ENCODE measurements at regions not wholly inside any gene's neighbourhood (a gene's known extent, or its start where the extent isn't known, plus 50 kb on each side); places are given as distances from the start of the nearest gene placed in this dataset.

DNA sequence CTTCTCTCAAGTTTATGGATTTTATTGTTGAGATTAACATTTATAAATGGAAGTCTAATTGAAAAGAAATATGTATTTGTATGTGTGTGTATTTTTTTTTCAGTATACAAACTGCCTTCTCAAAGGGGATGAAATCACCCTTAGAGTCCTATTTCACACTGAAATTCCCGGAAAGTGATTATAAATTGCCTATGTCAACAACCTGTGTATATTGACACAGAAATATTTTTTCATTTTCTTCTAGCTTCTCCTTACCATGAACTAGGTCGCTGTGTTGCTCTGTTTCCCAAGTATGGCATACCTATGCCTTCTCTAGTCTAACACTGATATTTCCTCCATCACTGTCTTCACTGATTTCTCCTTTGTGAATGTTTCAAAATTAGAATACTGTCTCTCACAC, 444.0 kb upstream of the AZI2 start:
- Histone ChIP-seq H3K4me1 (ENCODE audit: control insufficient read depth in 1 of 2, insufficient read depth in 2 of 2, low read length in 2 of 2) (no peaks in the 10 kb centered on the region), H3K4me2 (replicated peaks; ENCODE audit: extremely low read depth, low read length, poor library complexity, severe bottlenecking) (no peak overlapping the region), H3K9me3 (replicated peaks in 1 of 2; ENCODE audit: control insufficient read depth in 1 of 2, insufficient read depth in 1 of 2, low read length in 2 of 2) (peaks cover 0 to 11% of the 10 kb centered on the region in 2 donors), H3K36me3 (replicated peaks in 1 of 2; ENCODE audit: control insufficient read depth in 1 of 2, insufficient read depth in 2 of 2, low read length in 2 of 2) (no peaks in the 10 kb centered on the region), H3K4me3 (replicated peaks in 1 of 3; ENCODE audit: low read depth in 2 of 3, low read length in 3 of 3) (no peak overlapping the region), H3K27ac (ENCODE audit: low read depth in 1 of 2, low read length in 2 of 2) (no peak overlapping the region), H3K27me3 (ENCODE audit: control insufficient read depth in 2 of 2, insufficient read depth in 2 of 2, low read length in 2 of 2) (no peaks in the 10 kb centered on the region), H2AFZ (ENCODE audit: insufficient read depth, low read depth, low read length, poor library complexity, severe bottlenecking) (no peak overlapping the region), H3K79me2 (ENCODE audit: insufficient read depth, low read length) (no peaks in the 10 kb centered on the region), H3K9ac (ENCODE audit: insufficient read depth, low read length, poor library complexity, severe bottlenecking) (no peak overlapping the region), H4K20me1 (ENCODE audit: insufficient read depth, low read length) (no peaks in the 10 kb centered on the region)
- H3K27me3 Mint-ChIP-seq (ENCODE audit: low read depth in 3 of 3) = peaks cover 0 to 2% (median 1%) of the 10 kb centered on the region in 3 donors
- WGBS (ENCODE audit: insufficient coverage) = 33% methylated on average over 1 of the region's 2 CpGs
- H3K4me3 Mint-ChIP-seq = no peak overlapping the region
- H3K4me1 Mint-ChIP-seq = no peaks in the 10 kb centered on the region
- intact Hi-C loops (cut with micrococcal nuclease) = no loop called here
- no peak overlapping the region for H3K27ac Mint-ChIP-seq
- TF ChIP-seq, protein P1, sequence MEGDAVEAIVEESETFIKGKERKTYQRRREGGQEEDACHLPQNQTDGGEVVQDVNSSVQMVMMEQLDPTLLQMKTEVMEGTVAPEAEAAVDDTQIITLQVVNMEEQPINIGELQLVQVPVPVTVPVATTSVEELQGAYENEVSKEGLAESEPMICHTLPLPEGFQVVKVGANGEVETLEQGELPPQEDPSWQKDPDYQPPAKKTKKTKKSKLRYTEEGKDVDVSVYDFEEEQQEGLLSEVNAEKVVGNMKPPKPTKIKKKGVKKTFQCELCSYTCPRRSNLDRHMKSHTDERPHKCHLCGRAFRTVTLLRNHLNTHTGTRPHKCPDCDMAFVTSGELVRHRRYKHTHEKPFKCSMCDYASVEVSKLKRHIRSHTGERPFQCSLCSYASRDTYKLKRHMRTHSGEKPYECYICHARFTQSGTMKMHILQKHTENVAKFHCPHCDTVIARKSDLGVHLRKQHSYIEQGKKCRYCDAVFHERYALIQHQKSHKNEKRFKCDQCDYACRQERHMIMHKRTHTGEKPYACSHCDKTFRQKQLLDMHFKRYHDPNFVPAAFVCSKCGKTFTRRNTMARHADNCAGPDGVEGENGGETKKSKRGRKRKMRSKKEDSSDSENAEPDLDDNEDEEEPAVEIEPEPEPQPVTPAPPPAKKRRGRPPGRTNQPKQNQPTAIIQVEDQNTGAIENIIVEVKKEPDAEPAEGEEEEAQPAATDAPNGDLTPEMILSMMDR (IDR thresholded peaks at IDR 0.05) = no peak
- no peak for DNase-seq
- no peaks in the 10 kb centered on the region for H3K36me3 Mint-ChIP-seq
- peaks cover 0 to 10% (median 4%) of the 10 kb centered on the region in 7 donors for H3K9me3 Mint-ChIP-seq

DNA sequence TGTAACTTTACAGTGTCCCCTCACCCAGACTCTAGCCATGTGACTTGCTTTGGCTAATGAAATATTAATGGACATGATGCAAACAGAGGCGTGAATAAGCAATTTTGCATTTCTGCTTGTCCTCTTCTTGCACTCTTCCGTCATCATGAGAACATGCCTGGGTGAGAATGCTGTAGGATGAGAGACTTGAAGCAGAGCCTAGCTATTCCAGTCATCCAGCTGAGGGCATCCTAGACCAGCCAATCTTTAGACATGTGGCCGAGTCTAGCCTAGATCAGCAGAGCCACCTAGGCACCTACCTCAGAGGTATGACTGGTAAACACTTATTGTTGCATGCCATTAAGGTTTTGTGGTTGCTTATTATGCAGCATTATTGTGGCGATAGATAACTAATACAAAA, 450.5 kb upstream of the AZI2 start:
- WGBS (ENCODE audit: insufficient coverage) = 100% methylated on average over 1 of the region's 4 CpGs
- TF ChIP-seq, protein P1 (IDR thresholded peaks at IDR 0.05) = no peak
- intact Hi-C loops (cut with micrococcal nuclease) = no loop called here

More for the DNA sequence above, 450.5 kb upstream of the AZI2 start:
- no peak overlapping the region for H3K27ac Mint-ChIP-seq
- H3K4me3 ChIP-seq (replicated peaks in 1 of 3; ENCODE audit: low read depth in 2 of 3, low read length in 3 of 3) = no peak overlapping the region
- H3K4me3 Mint-ChIP-seq = no peak overlapping the region
- H3K27ac ChIP-seq (ENCODE audit: low read depth in 1 of 2, low read length in 2 of 2) = no peak overlapping the region
- DNase-seq = no peak
- no peaks in the 10 kb centered on the region for H3K36me3 ChIP-seq (replicated peaks in 1 of 2; ENCODE audit: control insufficient read depth in 1 of 2, insufficient read depth in 2 of 2, low read length in 2 of 2)
- H3K4me1 Mint-ChIP-seq = no peaks in the 10 kb centered on the region
- no peaks in the 10 kb centered on the region for H4K20me1 ChIP-seq (ENCODE audit: insufficient read depth, low read length)
- H3K9me3 ChIP-seq (replicated peaks in 1 of 2; ENCODE audit: control insufficient read depth in 1 of 2, insufficient read depth in 1 of 2, low read length in 2 of 2) = peaks cover 0 to 5% of the 10 kb centered on the region in 2 donors
- no peaks in the 10 kb centered on the region for H3K4me1 ChIP-seq (ENCODE audit: control insufficient read depth in 1 of 2, insufficient read depth in 2 of 2, low read length in 2 of 2)
- no peaks in the 10 kb centered on the region for H3K36me3 Mint-ChIP-seq
- no peak overlapping the region for H3K4me2 ChIP-seq (replicated peaks; ENCODE audit: extremely low read depth, low read length, poor library complexity, severe bottlenecking)
- H2AFZ ChIP-seq (ENCODE audit: insufficient read depth, low read depth, low read length, poor library complexity, severe bottlenecking) = no peak overlapping the region
- no peaks in the 10 kb centered on the region for H3K79me2 ChIP-seq (ENCODE audit: insufficient read depth, low read length)
- no peaks in the 10 kb centered on the region for H3K27me3 ChIP-seq (ENCODE audit: control insufficient read depth in 2 of 2, insufficient read depth in 2 of 2, low read length in 2 of 2)
- H3K9me3 Mint-ChIP-seq = peaks cover 0 to 8% (median 2%) of the 10 kb centered on the region in 7 donors
- peaks cover 0 to 7% (median 1%) of the 10 kb centered on the region in 3 donors for H3K27me3 Mint-ChIP-seq (ENCODE audit: low read depth in 3 of 3)
- H3K9ac ChIP-seq (ENCODE audit: insufficient read depth, low read length, poor library complexity, severe bottlenecking) = no peak overlapping the region

Measured in CD14-positive monocyte (primary cell).